GM12878 (cell line): ENCODE measurements at regions not wholly inside any gene's neighbourhood (a gene's known extent, or its start where the extent isn't known, plus 50 kb on each side); places are given as distances from the start of the nearest gene placed in this dataset.

ENCODE experiments used
- ATAC-seq: fragments of 200-7000 bp; cut with Tn5 transposase; 3 replicates; pipeline ENCODE4 v1.9.1; 2020; ENCODE audit warnings: mild to moderate bottlenecking, moderate library complexity
- BruUV-seq: library from RNA; stranded (reverse); fragments of 400-500 nt; replicated peaks from 2 replicates; lab custom pipeline; 2021; lab: Mats Ljungman, UMichigan
- CTCF ChIA-PET: fragments of 300-600 bp; sonication (Branson Sonifier 250); formaldehyde crosslinking; extraction: SDS; loops from one replicate; lab custom pipeline; 2021; ENCODE audit warnings: inconsistent platforms; lab: Yijun Ruan, JAX
- POLR2A ChIA-PET: fragments of 350-600 bp; formaldehyde crosslinking; extraction: SDS; loops from one replicate; lab custom pipeline; 2021; ENCODE audit warnings: inconsistent platforms; lab: Charles Lee
- RAD21 ChIA-PET: fragments of 300-600 bp; sonication (Branson Sonifier 250); formaldehyde crosslinking; loops from one replicate; lab custom pipeline; 2023; ENCODE audit warnings: antibody characterized with exemption; ENCODE audit not compliant: unreplicated experiment; lab: Charles Lee
- SMC1A ChIA-PET: fragments of 300-600 bp; sonication (Branson Sonifier 250); formaldehyde crosslinking; loops from one replicate; lab custom pipeline; 2023; ENCODE audit not compliant: unreplicated experiment, uncharacterized antibody; lab: Charles Lee
- DNase-seq: peaks from one replicate; pipeline ENCODE4 v3.0.0-alpha.2; 2011; ENCODE audit warnings: low read depth, low spot score
- FAIRE-seq: peaks from 3 replicates; lab custom pipeline; 2011; peaks lifted over from hg19 to GRCh38; lab: Jason Lieb, UNC
- H2AFZ ChIP-seq: 2 replicates; pipeline ENCODE4 v1.6.0; 2011; ENCODE audit warnings: low read depth, low read length, control low read depth; ENCODE audit not compliant: control insufficient read depth
- H3K27ac ChIP-seq: 2 replicates; pipeline ENCODE4 v1.5.1; 2011; ENCODE audit warnings: control low read depth; ENCODE audit not compliant: control insufficient read depth, insufficient read depth
- H3K27me3 ChIP-seq, 2 experiments: replicated peaks in 1 of 2; 2 replicates each; pipeline versions ENCODE4 v1.6.0 to v1.6.1; 2011; ENCODE audit warnings: low read length in 1 of 2; ENCODE audit not compliant: control insufficient read depth in 2 of 2, insufficient read depth in 2 of 2
- H3K36me3 ChIP-seq, 2 experiments: 2 replicates each; pipeline ENCODE4 v1.5.1; 2011; ENCODE audit warnings: low read length in 1 of 2; ENCODE audit not compliant: control insufficient read depth in 2 of 2, insufficient read depth in 2 of 2
- H3K4me1 ChIP-seq: 2 replicates; pipeline ENCODE4 v1.6.1; 2011; ENCODE audit warnings: mild to moderate bottlenecking, low read length, moderate library complexity, mixed read lengths; ENCODE audit not compliant: control insufficient read depth, insufficient read depth
- H3K4me2 ChIP-seq: 2 replicates; pipeline ENCODE4 v1.6.0; 2011; ENCODE audit warnings: control low read depth; ENCODE audit not compliant: control insufficient read depth, insufficient read depth
- H3K4me3 ChIP-seq: fragments of 200-600 bp; sonication (generic); 2 replicates; pipeline ENCODE4 v1.5.1; 2016
- H3K79me2 ChIP-seq: 2 replicates; pipeline ENCODE4 v1.6.0; 2011; ENCODE audit warnings: low read length; ENCODE audit not compliant: control insufficient read depth, insufficient read depth
- H3K9ac ChIP-seq: 2 replicates; pipeline ENCODE4 v1.8.0; 2011; ENCODE audit warnings: low read length, control low read depth, mixed read lengths; ENCODE audit not compliant: control insufficient read depth, insufficient read depth
- H3K9me3 ChIP-seq: replicated peaks from 3 replicates; pipeline ENCODE4 v1.5.1; 2011; ENCODE audit warnings: mild to moderate bottlenecking, low read length; ENCODE audit not compliant: control insufficient read depth, insufficient read depth
- H4K20me1 ChIP-seq: 2 replicates; pipeline ENCODE4 v1.6.0; 2011; ENCODE audit not compliant: control insufficient read depth, insufficient read depth
- ATF7 ChIP-seq: fragments of 450-650 bp; IDR thresholded peaks from 2 replicates; pipeline ENCODE4 v1.6.1; 2016; ENCODE audit warnings: low read depth, mild to moderate bottlenecking
- CHD4 ChIP-seq: fragments of 200-600 bp; sonication (generic); IDR thresholded peaks from 2 replicates; pipeline ENCODE4 v1.6.1; 2016; ENCODE audit warnings: mild to moderate bottlenecking
- HDAC6 ChIP-seq: fragments of 200-600 bp; sonication (generic); IDR thresholded peaks from one replicate; pipeline ENCODE4 v1.8.0; 2017; ENCODE audit warnings: antibody characterized with exemption; ENCODE audit not compliant: unreplicated experiment
- JUNB ChIP-seq: IDR thresholded peaks from 2 replicates; pipeline ENCODE4 v1.6.1; 2016; ENCODE audit warnings: antibody characterized with exemption, mild to moderate bottlenecking
- PAX8 ChIP-seq: fragments of 450-650 bp; IDR thresholded peaks from 2 replicates; pipeline ENCODE4 v1.6.1; 2017; ENCODE audit warnings: mild to moderate bottlenecking, moderate library complexity
- POLR2A ChIP-seq: IDR thresholded peaks from 2 replicates; pipeline ENCODE4 v1.6.1; 2011; ENCODE audit warnings: low read depth, mild to moderate bottlenecking, low read length
- RAD21 ChIP-seq: IDR thresholded peaks from 2 replicates; pipeline ENCODE4 v1.6.1; 2011; ENCODE audit warnings: mild to moderate bottlenecking, low read depth, low read length, moderate library complexity; ENCODE audit not compliant: insufficient read depth
- RAD51 ChIP-seq: fragments of 450-650 bp; IDR thresholded peaks from 2 replicates; pipeline ENCODE4 v1.6.1; 2016; ENCODE audit warnings: moderate library complexity, mild to moderate bottlenecking, inconsistent platforms
- SIN3A ChIP-seq: IDR thresholded peaks from 2 replicates; pipeline ENCODE4 v1.6.1; 2012; ENCODE audit warnings: low read depth, low read length, improper control_type of control experiment
- STAT1 ChIP-seq: fragments of 450-650 bp; conservative IDR thresholded peaks from 2 replicates; pipeline ENCODE4 v1.6.1; 2014; ENCODE audit warnings: antibody characterized with exemption, mild to moderate bottlenecking
- SUZ12 ChIP-seq: fragments of 200-600 bp; sonication (generic); IDR thresholded peaks from one replicate; pipeline ENCODE4 v1.6.1; 2018; ENCODE audit warnings: antibody characterized with exemption, mild to moderate bottlenecking; ENCODE audit not compliant: unreplicated experiment
- TAF1 ChIP-seq: IDR thresholded peaks from 2 replicates; pipeline ENCODE4 v1.6.1; 2011; ENCODE audit warnings: mild to moderate bottlenecking, low read depth, low read length, borderline replicate concordance
- TBL1XR1 ChIP-seq: IDR thresholded peaks from 2 replicates; pipeline ENCODE4 v1.6.1; 2012; ENCODE audit warnings: low read depth, low read length, improper control_type of control experiment
- WGBS: methylation state at CpG from one replicate; pipeline ENCODE4 v1.1.6; 2016; ENCODE audit warnings: low lambda C conversion rate; ENCODE audit not compliant: insufficient replicate concordance, insufficient coverage; ENCODE audit errors: missing lambda C conversion rate; 5-methylcytosine and 5-hydroxymethylcytosine counted together
- in situ Hi-C: fragments of 300-500 bp; cut with MboI; formaldehyde crosslinking; loops from 9 replicates; pipeline ENCODE4 v1.14.3; 2018; ENCODE audit warnings: mixed read lengths
- intact Hi-C: fragments of 100-400 bp; cut with micrococcal nuclease; formaldehyde crosslinking; loops from one replicate; pipeline ENCODE4 v1.14.2; 2022; ENCODE audit not compliant: unreplicated experiment
- TF ChIP-seq, protein P1 (sequence below): IDR thresholded peaks from 2 replicates; pipeline ENCODE4 v1.6.1; 2011; ENCODE audit warnings: low read depth, mild to moderate bottlenecking, low read length, moderate library complexity, borderline replicate concordance; ENCODE audit errors: extremely low read depth
- TF ChIP-seq, protein P2 (sequence below): IDR thresholded peaks from 2 replicates; pipeline ENCODE4 v1.6.1; 2012; ENCODE audit warnings: low read depth, low read length, improper control_type of control experiment

DNA sequence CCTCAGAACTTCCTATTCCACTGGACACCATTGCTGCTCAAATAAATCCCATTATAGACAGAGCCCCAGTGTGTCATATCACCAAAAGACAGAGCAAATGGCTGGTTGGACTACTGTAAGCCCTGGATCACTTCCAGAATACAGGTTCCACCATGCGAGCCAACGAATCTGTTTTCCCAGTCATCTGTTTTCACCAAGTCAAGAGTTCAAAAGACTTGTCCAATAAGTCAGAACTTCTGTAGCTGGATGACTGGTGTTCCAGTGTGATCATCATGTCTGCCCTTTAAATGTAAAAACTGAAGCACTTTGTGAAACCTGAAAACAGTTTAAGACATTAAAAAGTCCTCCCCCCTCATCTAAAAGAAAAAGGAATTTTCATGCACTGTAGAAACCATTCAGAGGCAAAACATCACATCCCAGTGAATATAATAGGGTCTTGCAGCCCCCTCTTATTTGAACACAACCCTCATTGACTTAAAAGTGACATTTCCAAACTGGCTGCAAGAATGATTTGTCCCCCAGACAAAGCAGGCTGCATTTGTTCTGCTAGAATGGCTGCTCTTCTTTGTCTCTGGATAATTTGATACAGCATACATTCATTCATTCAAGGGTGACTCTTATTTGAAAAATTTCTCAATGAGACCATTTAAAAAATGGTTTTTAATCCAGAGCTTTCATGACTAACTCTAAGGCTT is 64.6 kb upstream of the TANC1 start:
- Histone ChIP-seq H3K4me2 (no peak overlapping the region), H3K27me3 (no peaks in the 10 kb centered on the region; a peak in 1 of 4 replicates), H3K27ac (no peak overlapping the region), H2AFZ (no peak overlapping the region), H3K36me3 (no peaks in the 10 kb centered on the region), H3K4me1 (no peaks in the 10 kb centered on the region), H4K20me1 (no peaks in the 10 kb centered on the region), H3K4me3 (no peak overlapping the region), H3K79me2 (no peaks in the 10 kb centered on the region), H3K9ac (no peak overlapping the region), H3K9me3 (no peaks in the 10 kb centered on the region)
- in situ Hi-C loops: loop anchor here (10.0 kb wide), 1 partner anchor 1081 kb away; no protein-coding TSS in a partner anchor
- TF ChIP-seq, protein P1, sequence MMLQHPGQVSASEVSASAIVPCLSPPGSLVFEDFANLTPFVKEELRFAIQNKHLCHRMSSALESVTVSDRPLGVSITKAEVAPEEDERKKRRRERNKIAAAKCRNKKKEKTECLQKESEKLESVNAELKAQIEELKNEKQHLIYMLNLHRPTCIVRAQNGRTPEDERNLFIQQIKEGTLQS: no peak
- TF ChIP-seq TBL1XR1: no peak
- ChIA-PET POLR2A (no interaction called here), SMC1A (interaction anchor here (0.9 to 2.3 kb wide), 4 partner anchors 212 to 1037 kb away, joined by 3 to 16 read pairs (median 5); no protein-coding TSS in a partner anchor), CTCF (interaction anchor here (0.6 to 5.6 kb wide), 4 partner anchors 11 to 1064 kb away, joined by 3 to 102 read pairs (median 4); no protein-coding TSS in a partner anchor), RAD21 (interaction anchor here (0.9 to 3.2 kb wide), 2 partner anchors 215 to 1036 kb away, joined by 3 to 16 read pairs; no protein-coding TSS in a partner anchor)
- DNase-seq: no peak
- 63% methylated on average over 2 of the region's 2 CpGs for WGBS
- intact Hi-C loops: loop anchor here (5.0 to 10.0 kb wide), 2 partner anchors 901 to 1063 kb away; no protein-coding TSS in a partner anchor
- ATAC-seq: no peak
- no TSS peak for BruUV-seq
- no peak for FAIRE-seq

DNA sequence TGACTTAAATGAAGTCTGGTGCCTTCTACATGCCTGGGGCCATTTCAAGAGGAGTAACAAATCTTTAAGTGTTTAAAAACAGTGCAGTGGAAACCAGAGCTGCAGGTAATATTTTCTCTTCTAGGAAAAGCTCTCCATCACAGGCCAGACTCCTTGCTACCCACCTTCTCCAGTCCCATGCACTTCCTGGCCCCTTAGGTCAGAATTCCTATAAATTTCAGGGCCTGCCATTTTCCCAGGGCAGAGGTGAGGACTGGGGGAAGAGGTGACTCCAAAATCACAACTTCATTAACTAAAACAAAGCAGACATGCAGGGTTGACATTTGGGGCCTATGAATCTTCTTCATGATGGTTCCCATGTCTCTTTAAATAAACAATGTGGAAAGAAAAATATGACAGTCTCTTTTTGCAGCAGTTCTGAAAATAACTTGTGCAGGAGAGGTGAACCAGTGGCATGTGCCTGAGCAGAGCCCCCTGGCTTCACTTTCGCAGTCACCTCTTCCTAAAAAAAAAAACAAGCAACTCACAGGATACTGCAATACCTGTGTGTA is 63.7 kb upstream of the TANC1 start:
- TF ChIP-seq ATF7 (no peak), RAD21 (no peak), HDAC6 (no peak), JUNB (no peak), RAD51 (no peak), TAF1 (no peak), STAT1 (no peak), PAX8 (no peak), CHD4 (no peak), SUZ12 (no peak), POLR2A (no peak), SIN3A (no peak)
- TF ChIP-seq, protein P2, sequence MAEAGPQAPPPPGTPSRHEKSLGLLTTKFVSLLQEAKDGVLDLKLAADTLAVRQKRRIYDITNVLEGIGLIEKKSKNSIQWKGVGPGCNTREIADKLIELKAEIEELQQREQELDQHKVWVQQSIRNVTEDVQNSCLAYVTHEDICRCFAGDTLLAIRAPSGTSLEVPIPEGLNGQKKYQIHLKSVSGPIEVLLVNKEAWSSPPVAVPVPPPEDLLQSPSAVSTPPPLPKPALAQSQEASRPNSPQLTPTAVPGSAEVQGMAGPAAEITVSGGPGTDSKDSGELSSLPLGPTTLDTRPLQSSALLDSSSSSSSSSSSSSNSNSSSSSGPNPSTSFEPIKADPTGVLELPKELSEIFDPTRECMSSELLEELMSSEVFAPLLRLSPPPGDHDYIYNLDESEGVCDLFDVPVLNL: no peak
- Histone ChIP-seq H3K79me2 (no peaks in the 10 kb centered on the region), H3K9ac (no peak overlapping the region), H3K27me3 (no peaks in the 10 kb centered on the region; a peak in 1 of 4 replicates), H3K27ac (no peak overlapping the region), H3K4me2 (no peak overlapping the region), H3K4me1 (no peaks in the 10 kb centered on the region), H3K36me3 (no peaks in the 10 kb centered on the region), H4K20me1 (no peaks in the 10 kb centered on the region), H3K9me3 (no peaks in the 10 kb centered on the region), H3K4me3 (no peak overlapping the region), H2AFZ (no peak overlapping the region)
- no TSS peak for BruUV-seq
- POLR2A ChIA-PET: no interaction called here
- CTCF ChIA-PET: interaction anchor here (0.6 to 5.6 kb wide), 2 partner anchors 213 to 1063 kb away, joined by 3 to 102 read pairs; no protein-coding TSS in a partner anchor
- ATAC-seq (no peak), DNase-seq (no peak), FAIRE-seq (no peak)
- intact Hi-C loops (loop anchor here (5.0 to 10.0 kb wide), 2 partner anchors 900 to 1063 kb away; no protein-coding TSS in a partner anchor), in situ Hi-C loops (loop anchor here (10.0 kb wide), 1 partner anchor 1080 kb away; no protein-coding TSS in a partner anchor)
- RAD21 ChIA-PET: interaction anchor here (3.2 kb wide), 1 partner anchor 214 kb away, joined by 16 read pairs; no protein-coding TSS in a partner anchor
- SMC1A ChIA-PET: interaction anchor here (0.9 kb wide), 1 partner anchor 214 kb away, joined by 3 read pairs; no protein-coding TSS in a partner anchor
- 0% methylated on average over 1 of the region's 1 CpG for WGBS
